ENCODE measurements at regions not wholly inside any gene's neighbourhood (a gene's known extent, or its start where the extent isn't known, plus 50 kb on each side); places are given as distances from the start of the nearest gene placed in this dataset.

GRCh38 chr3:30122359-30122758, 484.0 kb upstream of the TGFBR2 start:
- no peak for DNase-seq

GRCh38 chr3:30123224-30123623, 483.2 kb upstream of the TGFBR2 start:
- no peak for DNase-seq

DNA sequence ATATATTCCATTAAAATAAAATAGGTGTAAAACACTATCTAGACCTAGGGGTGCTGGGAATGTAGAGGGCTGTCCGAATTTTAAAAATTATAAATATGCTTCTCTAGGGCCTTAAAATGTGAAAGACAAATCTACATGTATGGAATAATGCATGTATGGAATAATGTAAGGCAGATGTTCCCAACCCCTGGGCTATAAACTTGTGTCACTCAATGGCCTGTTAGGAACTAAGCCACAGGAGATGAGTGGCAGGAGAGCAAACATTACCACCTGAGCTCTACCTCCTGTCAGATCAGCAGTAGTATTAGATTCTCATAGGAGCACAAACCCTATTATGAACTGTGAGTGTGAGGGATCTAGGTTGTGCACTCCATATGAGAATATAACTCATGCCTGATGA, 482.6 kb upstream of the TGFBR2 start:
- DNase-seq = no peak

- DNase-seq = peak; percentile 20
These were observed 481.7 kb upstream of the TGFBR2 start for GRCh38 chr3:30124435-30125370.

GRCh38 chr3:30129765-30130164, 476.6 kb upstream of the TGFBR2 start:
- no peak for DNase-seq

GRCh38 chr3:30130391-30130790, 476.0 kb upstream of the TGFBR2 start:
- DNase-seq = no peak

DNA sequence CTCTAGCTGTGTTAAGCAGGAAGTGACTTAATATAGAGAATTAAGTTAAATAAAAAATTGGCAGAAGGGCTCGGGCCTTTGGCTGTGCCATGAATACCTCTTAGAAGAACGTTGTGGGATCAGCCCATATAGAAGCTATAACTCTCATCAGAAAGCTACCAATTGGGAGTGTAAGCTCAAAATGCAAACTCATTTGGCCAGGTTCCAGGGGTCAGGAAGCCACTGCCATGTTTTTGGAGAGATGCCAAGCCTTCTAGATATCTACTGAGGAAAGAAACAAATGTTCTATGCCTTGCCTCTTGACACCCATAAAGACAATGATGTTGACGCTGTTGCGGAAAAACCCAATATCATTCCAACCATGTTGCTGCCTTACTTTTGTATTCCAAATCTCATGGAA, 475.2 kb upstream of the TGFBR2 start:
- peak; percentile 22 for DNase-seq

GRCh38 chr3:30135190-30135589, 471.2 kb upstream of the TGFBR2 start:
- no peak for DNase-seq

DNA sequence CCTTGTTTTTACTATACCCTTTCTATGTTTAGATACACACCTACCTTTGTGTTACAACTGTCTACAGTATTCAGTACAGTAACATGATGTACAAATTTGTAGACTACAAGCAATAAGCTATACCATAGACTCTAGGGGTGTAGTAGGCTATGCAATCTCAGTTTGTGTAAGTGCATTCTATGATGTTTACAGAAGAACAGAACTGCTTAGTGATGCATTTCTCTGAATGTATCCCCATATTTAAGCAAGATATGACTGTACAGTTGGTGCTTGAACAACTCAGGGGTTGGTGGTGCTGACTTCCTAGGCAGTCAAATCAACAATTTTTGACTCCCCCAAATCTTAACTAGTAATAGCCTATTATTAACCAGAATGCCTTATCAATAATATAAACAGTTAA, 467.1 kb upstream of the TGFBR2 start:
- DNase-seq = no peak

- DNase-seq = no peak
These were observed 465.9 kb upstream of the TGFBR2 start for GRCh38 chr3:30140356-30141075.

DNA sequence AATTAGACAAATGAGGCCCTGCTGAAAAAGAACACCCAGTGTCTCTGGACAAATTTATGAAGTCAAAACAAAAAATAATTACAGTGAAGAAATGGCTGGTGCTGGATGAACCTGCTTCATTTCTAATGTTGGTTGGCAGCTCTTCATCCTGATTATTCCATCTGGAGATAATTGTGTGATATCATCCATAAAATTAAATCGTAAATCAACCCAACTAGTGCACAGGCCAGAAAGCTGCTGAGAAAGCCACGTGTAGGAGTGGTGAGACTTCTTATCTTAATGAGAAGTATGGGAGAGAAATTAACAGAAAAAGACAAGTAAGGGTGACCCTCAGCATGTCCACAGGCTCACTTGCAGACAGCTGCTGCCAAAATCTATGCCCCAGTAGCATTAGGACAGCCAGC, 465.2 kb upstream of the TGFBR2 start:
- no peak for DNase-seq

- no peak for DNase-seq
These were observed 464.5 kb upstream of the TGFBR2 start for GRCh38 chr3:30141927-30142326.

DNA sequence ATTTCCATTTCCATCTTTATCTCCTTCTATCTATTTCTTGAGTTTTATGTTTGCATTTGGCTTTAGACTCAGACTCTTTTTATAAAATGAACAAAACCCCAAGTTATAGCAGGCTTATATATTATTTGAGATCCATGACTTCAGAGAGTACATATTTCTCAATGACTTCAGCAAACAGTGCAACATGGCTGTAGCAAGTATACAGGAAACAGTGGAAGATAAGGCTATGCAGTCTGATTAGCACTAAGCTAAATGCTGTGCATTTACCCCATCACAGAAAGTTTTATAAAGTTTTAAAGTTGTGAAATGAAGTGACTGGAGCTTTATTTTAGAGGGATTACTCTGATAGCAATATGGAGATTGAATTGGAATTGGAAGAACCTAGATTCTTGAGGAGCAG, 463.5 kb upstream of the TGFBR2 start:
- DNase-seq = no peak

DNA sequence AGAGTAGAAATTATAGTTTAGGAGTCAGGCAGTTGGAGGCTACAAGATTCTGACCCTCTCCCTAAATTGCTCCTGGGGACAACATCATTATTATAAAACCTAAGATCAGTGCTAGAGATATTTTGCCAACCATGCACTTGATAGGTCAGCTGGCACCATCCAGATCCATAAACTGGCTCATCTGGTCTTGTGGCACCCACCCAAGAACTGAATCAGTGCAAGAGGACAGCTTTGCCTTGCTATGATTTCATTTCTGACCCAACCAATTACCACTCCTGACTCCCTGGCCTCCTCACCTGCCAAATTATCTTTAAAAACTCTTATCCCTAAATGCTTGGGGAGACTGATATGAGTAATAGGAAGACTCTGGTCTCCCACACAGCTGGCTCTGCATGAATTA, 461.1 kb upstream of the TGFBR2 start:
- DNase-seq = no peak

DNA sequence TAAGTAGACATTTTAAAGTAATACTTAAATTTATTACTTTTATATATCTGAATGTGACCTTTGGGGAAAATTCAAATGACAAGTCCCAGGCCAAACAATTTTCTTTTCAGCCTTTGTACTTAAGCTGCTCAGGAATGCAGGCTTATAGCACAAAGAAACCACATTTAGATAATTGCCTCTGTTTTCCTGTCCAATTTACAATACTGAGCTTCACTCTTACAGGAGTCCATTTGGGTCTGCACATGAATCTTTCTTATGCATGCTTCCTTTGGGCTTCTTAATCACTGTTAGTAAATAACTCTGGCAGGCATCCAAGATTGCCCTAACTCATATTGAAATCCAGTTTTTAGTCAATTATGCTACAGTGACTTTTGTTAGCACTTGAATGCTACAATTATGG, 459.4 kb upstream of the TGFBR2 start:
- no peak for DNase-seq

- DNase-seq = no peak
These were observed 451.5 kb upstream of the TGFBR2 start for GRCh38 chr3:30154853-30155252.

DNA sequence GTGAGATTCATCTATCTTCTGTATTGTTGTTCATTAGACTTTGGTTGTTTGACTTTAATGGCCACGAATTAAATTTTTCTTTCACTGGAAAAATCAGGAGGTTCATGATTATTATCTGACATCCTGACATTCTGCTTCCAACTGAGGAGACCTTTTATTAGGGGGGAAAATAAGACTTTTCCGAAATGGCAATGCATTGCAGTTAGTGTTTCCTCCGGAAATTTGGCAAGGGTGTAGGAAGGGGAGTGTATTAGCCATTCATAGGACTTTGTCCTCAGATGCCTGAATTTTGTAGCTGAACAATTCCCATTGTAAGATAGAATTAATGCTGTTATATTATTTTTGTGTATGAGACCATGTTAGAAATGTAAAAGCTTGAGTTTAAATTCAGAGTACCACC, 450.6 kb upstream of the TGFBR2 start:
- DNase-seq = no peak

- no peak for DNase-seq
These were observed 449.6 kb upstream of the TGFBR2 start for GRCh38 chr3:30156586-30157498.

GRCh38 chr3:30161375-30161774, 445.0 kb upstream of the TGFBR2 start:
- no peak for DNase-seq

DNA sequence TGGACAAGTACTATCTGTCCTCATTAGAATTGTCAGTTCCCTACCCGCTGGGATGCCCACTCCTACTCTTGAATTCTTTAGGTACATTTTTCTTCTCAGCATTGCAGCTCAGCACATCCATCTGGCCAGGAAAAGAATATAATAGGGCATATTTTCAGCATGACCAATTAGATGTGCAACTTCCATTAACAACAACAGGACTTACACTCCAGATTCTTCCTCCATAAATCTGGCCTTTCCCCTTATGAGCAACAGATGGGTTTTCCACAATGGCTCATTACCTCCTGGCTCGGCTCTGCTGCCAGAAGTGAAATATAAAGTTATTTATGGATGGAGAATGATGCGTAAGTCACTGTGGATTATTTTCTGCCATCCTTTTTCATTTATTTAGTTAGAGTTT, 443.8 kb upstream of the TGFBR2 start:
- no peak for DNase-seq

DNA sequence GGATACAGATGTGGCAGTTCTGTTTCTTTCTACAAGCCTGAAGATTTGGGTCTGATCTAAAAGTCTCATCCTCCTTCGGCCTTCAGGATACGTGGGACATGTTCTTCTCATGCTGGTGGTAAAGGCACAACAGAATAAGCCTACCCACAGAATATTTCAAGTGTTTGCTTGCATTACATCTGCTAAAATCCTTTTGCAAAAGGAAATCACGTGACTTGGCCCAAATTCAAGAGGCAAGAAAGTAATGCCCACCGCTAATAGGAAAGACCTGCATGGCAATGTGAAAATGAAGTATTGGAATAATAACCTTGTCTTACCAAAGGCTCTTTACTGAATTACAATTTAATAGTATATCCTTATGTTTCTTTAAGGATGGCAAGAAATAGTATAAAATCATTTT, 439.9 kb upstream of the TGFBR2 start:
- no peak for DNase-seq

DNA sequence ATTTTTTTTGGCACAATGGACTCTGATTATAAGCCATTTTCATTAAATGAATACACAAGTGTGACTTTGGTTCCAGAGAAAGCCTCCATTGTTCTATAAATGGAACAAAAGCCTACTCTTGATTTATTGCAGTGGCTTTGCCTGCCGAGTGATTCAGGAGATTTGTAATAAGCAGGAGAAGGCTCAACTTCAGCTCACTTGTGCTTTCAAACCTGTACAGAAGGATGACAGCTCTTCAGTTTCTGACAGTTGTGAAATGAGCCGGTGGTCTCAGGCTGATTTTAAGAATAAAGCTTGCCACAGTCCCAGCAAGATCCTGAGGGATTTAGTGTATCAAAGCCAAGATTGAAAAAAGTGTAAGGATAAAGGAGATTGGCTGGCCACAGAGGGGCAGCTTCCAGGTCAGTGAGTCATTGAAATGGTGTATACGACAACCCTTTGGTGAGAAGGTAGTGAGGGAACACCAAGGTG, 438.8 kb upstream of the TGFBR2 start:
- no peak for DNase-seq

- DNase-seq = no peak
These were observed 436.9 kb upstream of the TGFBR2 start for GRCh38 chr3:30169487-30169886.
